ENCODE measurements at regions not wholly inside any gene's neighbourhood (a gene's known extent, or its start where the extent isn't known, plus 50 kb on each side); places are given as distances from the start of the nearest gene placed in this dataset.

DNA sequence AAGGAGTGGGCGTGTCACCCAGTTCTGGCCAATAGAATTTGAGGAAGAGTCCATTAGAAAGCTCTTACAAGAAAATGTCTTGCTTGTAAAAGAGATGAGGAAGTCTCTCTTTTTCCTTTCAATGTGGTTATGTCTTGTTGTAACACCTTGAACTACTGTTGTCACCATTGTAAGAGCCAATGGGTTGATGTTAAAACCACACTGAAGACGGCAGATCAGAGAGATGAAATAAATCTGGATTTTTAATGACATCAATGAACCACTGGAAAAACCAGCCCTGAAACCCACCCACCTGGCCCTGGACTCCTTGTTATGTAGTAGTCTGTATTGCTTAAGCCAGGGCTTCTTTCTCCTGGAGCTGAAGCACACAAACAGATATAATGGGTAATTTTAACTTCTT lies 83.8 kb upstream of the ERCC6L2 start:
- Histone ChIP-seq H3K27ac (replicated peaks) (no peak overlapping the region), H3K4me3 (replicated peaks; ENCODE audit: insufficient read depth, low read length) (no peak overlapping the region), H3K27me3 (ENCODE audit: insufficient read depth, poor library complexity, severe bottlenecking) (no peaks in the 10 kb centered on the region)
- DNase-seq (ENCODE audit: low read depth in 1 of 2, low spot score in 1 of 2): no peak
- TF ChIP-seq CTCF (IDR thresholded peaks at IDR 0.05; ENCODE audit: insufficient read depth, low read length) (no peak), SPI1 (IDR thresholded peaks at IDR 0.05; ENCODE audit: borderline replicate concordance, low read depth) (peak; percentile 28; the same call in 1 of the 2 replicates)
- TF ChIP-seq, protein P1, sequence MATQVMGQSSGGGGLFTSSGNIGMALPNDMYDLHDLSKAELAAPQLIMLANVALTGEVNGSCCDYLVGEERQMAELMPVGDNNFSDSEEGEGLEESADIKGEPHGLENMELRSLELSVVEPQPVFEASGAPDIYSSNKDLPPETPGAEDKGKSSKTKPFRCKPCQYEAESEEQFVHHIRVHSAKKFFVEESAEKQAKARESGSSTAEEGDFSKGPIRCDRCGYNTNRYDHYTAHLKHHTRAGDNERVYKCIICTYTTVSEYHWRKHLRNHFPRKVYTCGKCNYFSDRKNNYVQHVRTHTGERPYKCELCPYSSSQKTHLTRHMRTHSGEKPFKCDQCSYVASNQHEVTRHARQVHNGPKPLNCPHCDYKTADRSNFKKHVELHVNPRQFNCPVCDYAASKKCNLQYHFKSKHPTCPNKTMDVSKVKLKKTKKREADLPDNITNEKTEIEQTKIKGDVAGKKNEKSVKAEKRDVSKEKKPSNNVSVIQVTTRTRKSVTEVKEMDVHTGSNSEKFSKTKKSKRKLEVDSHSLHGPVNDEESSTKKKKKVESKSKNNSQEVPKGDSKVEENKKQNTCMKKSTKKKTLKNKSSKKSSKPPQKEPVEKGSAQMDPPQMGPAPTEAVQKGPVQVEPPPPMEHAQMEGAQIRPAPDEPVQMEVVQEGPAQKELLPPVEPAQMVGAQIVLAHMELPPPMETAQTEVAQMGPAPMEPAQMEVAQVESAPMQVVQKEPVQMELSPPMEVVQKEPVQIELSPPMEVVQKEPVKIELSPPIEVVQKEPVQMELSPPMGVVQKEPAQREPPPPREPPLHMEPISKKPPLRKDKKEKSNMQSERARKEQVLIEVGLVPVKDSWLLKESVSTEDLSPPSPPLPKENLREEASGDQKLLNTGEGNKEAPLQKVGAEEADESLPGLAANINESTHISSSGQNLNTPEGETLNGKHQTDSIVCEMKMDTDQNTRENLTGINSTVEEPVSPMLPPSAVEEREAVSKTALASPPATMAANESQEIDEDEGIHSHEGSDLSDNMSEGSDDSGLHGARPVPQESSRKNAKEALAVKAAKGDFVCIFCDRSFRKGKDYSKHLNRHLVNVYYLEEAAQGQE (IDR thresholded peaks at IDR 0.05; ENCODE audit: insufficient replicate concordance, low read depth): no peak

DNA sequence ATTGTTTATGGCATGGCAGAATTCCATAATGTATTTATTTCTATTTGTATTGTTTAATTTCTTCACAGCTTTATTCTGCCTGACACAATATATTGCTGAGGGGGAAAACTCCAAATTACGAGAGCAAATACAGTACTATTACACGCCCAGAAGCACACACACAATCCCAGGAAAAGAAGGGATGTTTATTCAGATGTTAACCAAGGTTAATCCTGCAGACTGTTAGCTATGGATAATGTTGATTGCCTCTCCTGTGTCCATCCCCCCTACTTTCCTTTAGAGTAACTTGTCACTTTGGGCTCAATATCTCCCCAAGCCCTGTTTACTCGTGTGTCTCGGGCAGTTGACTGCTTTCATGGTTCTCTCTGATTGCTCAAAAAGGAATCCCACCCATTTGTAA lies 84.2 kb upstream of the ERCC6L2 start:
- no peak overlapping the region for H3K27ac ChIP-seq (replicated peaks)
- no peak overlapping the region for H3K4me3 ChIP-seq (replicated peaks; ENCODE audit: insufficient read depth, low read length)
- no peaks in the 10 kb centered on the region for H3K27me3 ChIP-seq (ENCODE audit: insufficient read depth, poor library complexity, severe bottlenecking)
- no peak for DNase-seq (ENCODE audit: low read depth in 1 of 2, low spot score in 1 of 2)
- TF ChIP-seq SPI1 (IDR thresholded peaks at IDR 0.05; ENCODE audit: borderline replicate concordance, low read depth): no peak
- no peak for TF ChIP-seq GABPA (IDR thresholded peaks at IDR 0.05; ENCODE audit: low read depth)
- no peak for TF ChIP-seq CTCF (IDR thresholded peaks at IDR 0.05; ENCODE audit: insufficient read depth, low read length)
- no peak for TF ChIP-seq POLR2AphosphoS5 (IDR thresholded peaks at IDR 0.05; ENCODE audit: low read depth)

- no peaks in the 10 kb centered on the region for H3K27me3 ChIP-seq (ENCODE audit: insufficient read depth, poor library complexity, severe bottlenecking)
Observed at GRCh38 chr9:95788521-95788991, 86.9 kb upstream of the ERCC6L2 start.

GRCh38 chr9:95788021-95788420 lies 87.5 kb upstream of the ERCC6L2 start:
- Histone ChIP-seq H3K4me3 (replicated peaks; ENCODE audit: insufficient read depth, low read length) (no peak overlapping the region), H3K27me3 (ENCODE audit: insufficient read depth, poor library complexity, severe bottlenecking) (no peaks in the 10 kb centered on the region), H3K27ac (replicated peaks) (no peak overlapping the region)
- no peak for DNase-seq (ENCODE audit: low read depth in 1 of 2, low spot score in 1 of 2)
- TF ChIP-seq SPI1 (IDR thresholded peaks at IDR 0.05; ENCODE audit: borderline replicate concordance, low read depth): no peak
- TF ChIP-seq, protein P1 (IDR thresholded peaks at IDR 0.05; ENCODE audit: insufficient replicate concordance, low read depth): no peak
- TF ChIP-seq CTCF (IDR thresholded peaks at IDR 0.05; ENCODE audit: insufficient read depth, low read length): no peak
- no peak for TF ChIP-seq POLR2AphosphoS5 (IDR thresholded peaks at IDR 0.05; ENCODE audit: low read depth)
- TF ChIP-seq GABPA (IDR thresholded peaks at IDR 0.05; ENCODE audit: low read depth): no peak

More at GRCh38 chr9:95788521-95788991, 86.9 kb upstream of the ERCC6L2 start:
- Histone ChIP-seq H3K27ac (replicated peaks) (no peak overlapping the region), H3K4me3 (replicated peaks; ENCODE audit: insufficient read depth, low read length) (no peak overlapping the region)
- DNase-seq (ENCODE audit: low read depth in 1 of 2, low spot score in 1 of 2): no peak
- TF ChIP-seq, protein P1 (IDR thresholded peaks at IDR 0.05; ENCODE audit: insufficient replicate concordance, low read depth): no peak
- TF ChIP-seq GABPA (IDR thresholded peaks at IDR 0.05; ENCODE audit: low read depth): no peak
- TF ChIP-seq POLR2AphosphoS5 (IDR thresholded peaks at IDR 0.05; ENCODE audit: low read depth): no peak

Data from HL-60 (cell line).